ENCODE measurements at regions not wholly inside any gene's neighbourhood (a gene's known extent, or its start where the extent isn't known, plus 50 kb on each side); places are given as distances from the start of the nearest gene placed in this dataset.

GRCh38 chr10:33556103-33556502 lies 221.6 kb upstream of the NRP1 start:
- no peak for DNase-seq (ENCODE audit: low read depth)

GRCh38 chr10:33553748-33554571 lies 219.5 kb upstream of the NRP1 start:
- no peak for TF ChIP-seq CTCF (IDR thresholded peaks at IDR 0.05; ENCODE audit: insufficient read depth, low read depth, low read length, missing control alignments)
- no peak for DNase-seq (ENCODE audit: low read depth)
- H3K4me3 ChIP-seq (ENCODE audit: low read length): no peak overlapping the region

More at GRCh38 chr10:33556103-33556502, 221.6 kb upstream of the NRP1 start:
- TF ChIP-seq CTCF (IDR thresholded peaks at IDR 0.05; ENCODE audit: insufficient read depth, low read depth, low read length, missing control alignments): no peak
- no peak overlapping the region for H3K4me3 ChIP-seq (ENCODE audit: low read length)

DNA sequence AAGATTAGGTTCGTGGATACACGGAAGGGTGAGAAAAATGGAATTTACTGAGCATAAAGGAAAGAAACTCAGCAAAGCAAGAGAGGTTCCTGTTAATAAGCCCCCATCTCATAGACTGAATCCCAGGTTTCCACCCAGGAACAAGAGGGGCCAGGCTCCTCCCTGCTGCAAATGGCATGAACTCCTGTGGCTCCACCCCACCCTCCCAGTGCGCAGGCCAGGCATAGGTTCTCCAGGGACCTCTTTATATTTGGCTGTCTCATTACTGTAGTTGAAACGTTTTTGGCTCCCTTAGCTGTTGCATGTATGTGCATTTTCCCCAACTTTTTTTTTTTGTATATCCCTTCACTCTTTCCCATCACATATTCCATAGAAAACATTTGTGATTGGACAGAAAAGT lies 217.8 kb upstream of the NRP1 start:
- no peak overlapping the region for H3K4me3 ChIP-seq (ENCODE audit: low read length)
- no peak for TF ChIP-seq CTCF (IDR thresholded peaks at IDR 0.05; ENCODE audit: insufficient read depth, low read depth, low read length, missing control alignments)
- DNase-seq (ENCODE audit: low read depth): no peak

DNA sequence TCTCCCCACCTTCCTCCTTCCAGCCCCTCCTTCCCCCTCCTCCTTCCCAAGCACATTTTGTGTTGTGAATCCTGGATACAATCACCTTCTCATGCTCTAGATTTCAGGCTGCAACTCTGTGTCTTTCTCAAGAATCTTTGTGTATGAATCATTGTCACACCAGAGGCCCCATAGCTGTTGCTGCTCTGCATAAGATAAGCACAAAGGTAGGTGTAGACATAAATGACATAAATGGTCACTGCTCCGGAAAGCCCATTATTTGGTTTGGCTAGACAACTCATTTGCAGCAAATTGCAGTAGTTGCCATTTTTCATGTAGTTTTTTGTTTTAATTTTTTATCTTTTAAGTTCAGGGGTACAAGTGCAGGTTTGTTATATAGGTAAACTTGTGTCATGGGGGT lies 216.3 kb upstream of the NRP1 start:
- DNase-seq (ENCODE audit: low read depth): peak; percentile 19
- no peak for TF ChIP-seq CTCF (IDR thresholded peaks at IDR 0.05; ENCODE audit: insufficient read depth, low read depth, low read length, missing control alignments)
- H3K4me3 ChIP-seq (ENCODE audit: low read length): no peak overlapping the region

GRCh38 chr10:33547976-33548375 lies 213.5 kb upstream of the NRP1 start:
- no peak for TF ChIP-seq CTCF (IDR thresholded peaks at IDR 0.05; ENCODE audit: insufficient read depth, low read depth, low read length, missing control alignments)
- no peak overlapping the region for H3K4me3 ChIP-seq (ENCODE audit: low read length)
- no peak for DNase-seq (ENCODE audit: low read depth)

- no peak for DNase-seq (ENCODE audit: low read depth)
- H3K4me3 ChIP-seq (ENCODE audit: low read length): no peak overlapping the region
- no peak for TF ChIP-seq CTCF (IDR thresholded peaks at IDR 0.05; ENCODE audit: insufficient read depth, low read depth, low read length, missing control alignments)
These were observed 211.6 kb upstream of the NRP1 start for GRCh38 chr10:33546031-33546430.

Measured in epithelial cell of esophagus (primary cell).